HCEC 1CT (cell line): ENCODE measurements at regions not wholly inside any gene's neighbourhood (a gene's known extent, or its start where the extent isn't known, plus 50 kb on each side); places are given as distances from the start of the nearest gene placed in this dataset.
A peak's percentile ranks its signal among the peaks of the same experiment; 100 is the strongest.

Experiments used
- DNase-seq: peaks from one replicate; pipeline ENCODE4 v3.0.0-alpha.2; 2017

GRCh38 chr1:79430437-79430836 lies 423.9 kb upstream of the ADGRL4 start:
- DNase-seq, result no peak

DNA sequence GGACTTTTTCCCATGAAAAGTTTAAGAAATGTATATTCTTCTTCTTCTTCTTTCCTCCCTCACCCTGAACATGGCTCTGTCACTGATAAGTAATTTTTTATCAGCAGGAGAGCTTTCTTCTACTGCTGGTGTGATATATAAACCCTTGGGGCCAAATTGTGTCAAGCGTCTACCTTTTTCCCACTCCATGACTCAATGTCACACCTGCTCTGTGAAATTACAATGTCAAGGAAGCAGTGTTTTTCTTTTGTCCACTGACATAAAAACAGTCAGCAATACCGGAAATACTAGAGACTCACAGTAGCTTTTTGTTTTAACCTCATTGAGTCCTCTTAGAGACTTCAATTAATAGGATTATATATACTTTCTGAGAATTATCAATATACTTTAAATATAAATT lies 416.2 kb upstream of the ADGRL4 start:
- DNase-seq, result no peak

- DNase-seq, result no peak
These were observed 392.0 kb upstream of the ADGRL4 start for GRCh38 chr1:79398501-79398900.

DNA sequence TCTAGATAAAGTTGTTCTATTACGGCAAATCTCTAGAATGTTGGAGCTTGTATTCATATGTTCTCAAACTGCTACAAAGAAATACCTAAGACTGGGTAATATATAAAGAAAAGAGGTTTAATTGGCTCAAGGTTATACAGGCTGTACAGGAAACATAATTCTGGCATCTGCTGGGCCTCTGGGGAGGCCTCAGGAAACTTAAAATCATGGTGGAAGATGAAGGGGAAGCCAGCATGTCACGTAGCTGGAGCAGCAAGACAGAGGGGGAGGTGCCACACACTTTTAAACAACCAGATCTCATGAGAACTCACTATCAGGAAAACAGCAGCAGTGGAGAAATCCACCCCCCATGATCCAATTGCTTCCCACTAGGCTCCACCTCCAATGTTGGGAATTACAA lies 390.4 kb upstream of the ADGRL4 start:
- DNase-seq, result no peak

- DNase-seq, result no peak
These were observed 382.3 kb upstream of the ADGRL4 start for GRCh38 chr1:79388694-79389361.

- DNase-seq, result no peak
These were observed 380.2 kb upstream of the ADGRL4 start for GRCh38 chr1:79386730-79387129.

DNA sequence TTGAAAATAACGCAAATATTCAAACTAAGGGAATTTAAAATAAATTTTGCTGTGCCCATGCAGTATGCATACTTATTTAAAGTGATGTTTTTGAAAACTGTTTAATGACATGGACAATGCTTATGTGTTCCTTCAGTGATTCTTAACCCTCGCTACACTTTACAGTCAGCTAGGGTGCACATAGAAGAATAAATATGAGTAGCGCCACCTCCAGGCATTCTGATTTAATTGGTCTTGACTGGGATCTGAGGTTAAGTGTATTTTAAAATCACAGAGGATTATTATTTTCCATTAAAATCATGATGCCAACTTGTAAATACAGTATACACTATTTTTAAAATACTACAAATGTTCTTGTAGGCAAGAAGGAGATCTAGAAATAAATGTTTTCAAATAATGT lies 373.5 kb upstream of the ADGRL4 start:
- DNase-seq, result no peak

DNA sequence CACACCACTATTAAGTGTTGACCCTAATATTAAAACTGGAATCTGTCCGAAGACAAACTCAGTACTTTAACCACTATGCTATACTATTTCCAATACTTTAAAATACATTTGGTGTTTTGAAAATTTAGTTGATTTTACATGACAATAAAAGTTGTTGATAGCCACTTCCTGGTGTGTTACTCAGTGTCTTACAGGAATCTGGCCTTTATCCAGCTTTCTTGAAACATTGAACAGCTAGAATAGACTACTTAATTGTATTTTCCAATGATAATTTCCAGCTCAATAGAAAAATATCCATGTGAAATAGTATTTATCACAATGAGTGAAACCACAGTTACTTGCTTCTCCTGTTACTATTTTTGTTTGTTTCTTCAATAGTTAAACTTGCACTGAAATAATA lies 369.6 kb upstream of the ADGRL4 start:
- peak; percentile 8 for DNase-seq

DNA sequence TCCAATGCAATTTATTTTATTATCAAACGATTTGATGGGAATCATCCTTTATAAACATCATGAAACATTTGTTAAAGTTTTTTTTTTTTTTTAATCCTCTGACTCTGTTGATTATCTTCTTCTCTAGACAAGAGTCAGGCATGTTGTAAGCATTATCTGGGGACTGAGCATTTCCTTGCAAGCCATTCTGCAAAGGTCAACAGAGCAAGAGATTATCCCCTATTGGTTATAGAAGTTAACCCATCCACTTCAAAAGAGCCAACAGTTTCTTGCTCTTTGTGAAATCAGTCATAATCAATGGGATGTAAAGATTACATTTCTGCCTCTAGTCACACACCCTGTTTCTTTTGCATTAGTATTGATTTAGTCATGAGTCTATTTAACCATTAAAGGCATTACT lies 368.8 kb upstream of the ADGRL4 start:
- DNase-seq, result no peak

- DNase-seq, result no peak
These were observed 367.9 kb upstream of the ADGRL4 start for GRCh38 chr1:79374397-79374796.

GRCh38 chr1:79373481-79374125 lies 367.1 kb upstream of the ADGRL4 start:
- DNase-seq, result peak; percentile 11

DNA sequence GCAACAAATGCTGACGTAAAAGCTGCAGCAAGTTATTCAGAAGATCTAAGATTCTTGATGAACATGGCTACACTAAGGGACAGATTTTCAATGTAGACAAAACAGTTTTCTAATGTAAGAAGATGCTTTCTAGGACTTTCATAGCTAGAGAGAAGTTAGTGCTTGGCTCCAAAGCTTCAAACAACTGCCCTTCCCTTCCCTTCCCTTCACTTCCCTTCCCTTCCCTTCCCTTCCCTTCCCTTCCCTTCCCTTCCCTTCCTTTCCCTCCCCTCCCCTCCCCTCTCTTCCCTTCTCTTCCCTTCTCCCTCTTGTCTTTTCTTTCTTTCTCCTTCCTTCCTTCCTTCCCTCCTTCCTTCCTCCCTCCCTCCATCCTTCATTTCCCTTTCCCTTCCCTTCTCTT lies 365.3 kb upstream of the ADGRL4 start:
- DNase-seq, result no peak

- DNase-seq, result no peak
These were observed 362.6 kb upstream of the ADGRL4 start for GRCh38 chr1:79369091-79369490.

DNA sequence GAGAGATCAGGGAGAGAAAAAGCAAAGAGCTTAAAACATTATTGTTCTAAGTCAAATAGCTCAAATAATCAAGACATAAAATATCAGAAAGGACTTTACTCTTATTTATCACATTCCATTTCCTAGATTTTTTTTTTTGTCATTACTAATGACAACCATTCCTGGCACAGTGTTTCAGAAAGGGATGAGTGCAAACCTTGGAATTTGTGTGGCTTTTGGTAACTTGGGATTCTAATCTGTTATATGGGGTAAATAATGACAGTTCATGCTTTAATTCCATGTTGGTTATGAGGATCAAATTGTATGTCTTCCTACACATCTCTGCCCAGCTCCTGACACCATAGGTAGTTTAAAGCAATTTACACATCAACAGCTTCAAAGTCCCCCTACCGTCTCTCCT lies 358.4 kb upstream of the ADGRL4 start:
- no peak for DNase-seq

GRCh38 chr1:79363430-79363829 lies 356.9 kb upstream of the ADGRL4 start:
- no peak for DNase-seq

DNA sequence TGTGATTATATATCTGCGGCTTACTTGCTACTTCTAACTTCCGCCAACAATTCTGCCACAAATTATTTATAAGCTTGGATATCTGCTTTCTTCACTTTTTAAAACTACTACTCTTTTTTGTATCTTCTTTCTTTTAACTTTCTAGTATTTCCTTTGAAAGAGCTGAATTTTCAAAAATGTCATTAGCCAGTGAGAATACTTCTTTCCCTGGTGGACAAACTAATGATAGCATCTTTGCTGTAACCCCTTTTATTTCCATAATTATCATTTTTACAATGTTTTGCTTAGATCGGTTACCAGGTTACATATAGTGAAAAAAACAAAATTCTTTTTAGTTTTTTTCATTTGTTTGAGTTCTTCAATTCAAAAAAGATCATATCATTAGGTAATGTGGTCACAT lies 355.9 kb upstream of the ADGRL4 start:
- no peak for DNase-seq

DNA sequence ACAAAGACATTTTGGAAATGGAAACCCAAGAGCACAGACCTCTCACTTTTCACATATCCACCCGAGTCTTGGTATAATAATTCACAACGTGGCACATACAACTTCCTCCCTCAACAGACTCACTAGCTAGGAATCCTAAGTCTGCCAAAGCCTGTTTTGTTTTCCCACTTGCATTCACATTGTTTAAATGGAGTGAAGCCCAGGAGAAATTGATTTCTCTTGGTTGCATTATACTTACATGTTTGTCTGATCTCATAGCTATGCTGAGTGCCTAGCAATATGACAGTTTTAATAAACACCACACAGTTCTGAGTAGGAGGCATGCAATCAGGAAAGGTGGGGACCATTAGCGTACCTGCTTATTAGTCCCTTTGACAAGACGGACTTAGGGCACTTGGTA lies 348.6 kb upstream of the ADGRL4 start:
- DNase-seq, result no peak

DNA sequence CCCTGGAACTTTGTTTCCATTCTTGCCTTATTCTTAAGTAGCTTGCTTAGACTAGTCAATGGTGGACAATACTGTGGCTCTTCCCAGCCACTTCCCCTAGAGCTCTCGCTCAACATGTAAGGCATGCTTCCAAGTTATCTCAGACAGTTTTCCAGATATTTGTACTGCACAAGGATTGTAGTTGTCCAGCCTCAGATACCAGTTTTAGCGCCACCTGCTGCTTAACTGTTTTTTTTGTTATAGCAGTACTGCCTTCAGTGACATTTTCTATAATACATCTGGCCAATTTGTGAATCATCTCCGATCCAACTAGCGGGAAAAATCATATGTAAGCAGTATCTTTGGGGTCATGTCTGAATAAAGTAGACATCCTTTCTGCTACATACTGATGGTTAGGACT lies 346.7 kb upstream of the ADGRL4 start:
- peak; percentile 76 for DNase-seq

- no peak for DNase-seq
These were observed 320.3 kb upstream of the ADGRL4 start for GRCh38 chr1:79326875-79327274.

- DNase-seq, result no peak
These were observed 319.2 kb upstream of the ADGRL4 start for GRCh38 chr1:79325705-79326104.

DNA sequence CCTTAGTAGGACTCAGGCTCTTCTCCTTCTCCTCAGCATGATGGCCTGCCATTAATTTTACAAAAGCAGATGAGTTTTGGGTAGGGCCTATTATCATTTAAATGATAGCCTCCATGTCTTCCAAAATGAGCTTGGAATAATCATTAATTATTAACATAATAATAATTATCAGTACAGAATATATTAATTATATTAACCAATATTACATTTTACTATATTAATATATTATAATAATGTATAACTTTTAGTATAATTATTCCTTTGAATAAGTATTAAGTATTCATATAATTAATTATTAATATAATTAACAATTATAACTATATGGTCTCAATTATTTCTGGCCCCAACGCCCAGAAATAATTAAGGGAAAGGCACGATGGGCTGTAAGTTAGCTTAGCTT lies 318.6 kb upstream of the ADGRL4 start:
- DNase-seq, result no peak

DNA sequence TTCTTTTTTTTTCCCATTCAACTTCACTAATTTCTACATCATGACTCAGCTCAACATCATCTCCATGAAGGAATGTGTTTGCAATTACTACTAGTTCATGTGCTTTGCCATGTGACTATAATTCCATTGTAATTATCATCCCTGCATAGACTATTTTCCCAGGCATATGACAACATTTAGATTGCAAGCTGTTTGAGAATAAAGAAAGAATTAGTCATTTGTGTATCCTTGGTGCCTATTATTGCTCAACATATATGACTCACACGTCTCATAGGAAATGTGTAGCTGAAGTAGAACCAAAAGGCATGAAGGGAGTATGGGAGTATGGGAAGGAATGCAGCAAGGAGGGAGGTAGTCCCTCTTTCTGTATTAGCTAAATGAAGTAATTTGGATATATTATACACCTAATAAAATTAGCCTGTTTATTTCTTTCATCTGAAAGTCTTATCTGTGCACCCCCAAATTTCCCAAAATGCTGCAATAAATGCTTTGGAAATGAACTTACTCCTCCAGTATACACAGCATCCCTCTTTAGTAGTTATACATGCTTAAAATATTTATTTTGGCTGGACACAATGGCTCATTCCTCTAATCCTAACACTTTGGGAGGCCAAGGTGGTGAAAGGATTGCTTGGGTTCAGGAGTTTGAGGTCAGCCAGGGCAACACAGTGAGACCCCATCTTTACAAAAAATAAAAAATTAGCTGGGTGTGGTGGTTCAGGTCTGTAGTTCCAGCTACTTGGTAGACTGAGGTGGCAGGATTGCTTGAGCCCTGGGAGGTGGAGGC lies 316.9 kb upstream of the ADGRL4 start:
- peak; percentile 100 for DNase-seq

GRCh38 chr1:79322511-79323027 lies 316.0 kb upstream of the ADGRL4 start:
- DNase-seq, result peak; percentile 65

DNA sequence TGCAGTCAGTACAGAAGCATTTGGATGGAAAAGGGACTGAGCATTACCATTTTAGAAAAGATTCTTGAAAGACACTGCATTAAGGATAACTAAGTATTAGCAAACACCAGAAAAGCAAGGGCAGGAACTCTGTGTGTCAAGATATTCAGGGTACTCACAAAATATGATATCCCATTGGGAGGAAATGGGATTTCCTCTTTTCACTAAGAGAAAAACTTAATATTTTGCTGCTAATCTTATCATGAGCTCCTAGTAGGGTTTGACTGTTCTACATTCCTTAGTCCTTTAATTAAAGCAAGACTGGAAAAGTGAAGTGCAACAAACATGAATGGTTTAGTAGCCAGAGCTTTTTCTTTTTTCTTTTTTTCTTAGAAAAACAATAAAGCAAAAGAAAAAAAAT lies 305.9 kb upstream of the ADGRL4 start:
- no peak for DNase-seq
